AML-193 (cell line): ENCODE measurements at regions not wholly inside any gene's neighbourhood (a gene's known extent, or its start where the extent isn't known, plus 50 kb on each side); places are given as distances from the start of the nearest gene placed in this dataset.
A peak's percentile ranks its signal among the peaks of the same experiment; 100 is the strongest.

Experiments used
- DNase-seq, 2 experiments: peaks; one replicate each; lab custom pipeline; 2025; lab: John Stamatoyannopoulos, UW

DNA sequence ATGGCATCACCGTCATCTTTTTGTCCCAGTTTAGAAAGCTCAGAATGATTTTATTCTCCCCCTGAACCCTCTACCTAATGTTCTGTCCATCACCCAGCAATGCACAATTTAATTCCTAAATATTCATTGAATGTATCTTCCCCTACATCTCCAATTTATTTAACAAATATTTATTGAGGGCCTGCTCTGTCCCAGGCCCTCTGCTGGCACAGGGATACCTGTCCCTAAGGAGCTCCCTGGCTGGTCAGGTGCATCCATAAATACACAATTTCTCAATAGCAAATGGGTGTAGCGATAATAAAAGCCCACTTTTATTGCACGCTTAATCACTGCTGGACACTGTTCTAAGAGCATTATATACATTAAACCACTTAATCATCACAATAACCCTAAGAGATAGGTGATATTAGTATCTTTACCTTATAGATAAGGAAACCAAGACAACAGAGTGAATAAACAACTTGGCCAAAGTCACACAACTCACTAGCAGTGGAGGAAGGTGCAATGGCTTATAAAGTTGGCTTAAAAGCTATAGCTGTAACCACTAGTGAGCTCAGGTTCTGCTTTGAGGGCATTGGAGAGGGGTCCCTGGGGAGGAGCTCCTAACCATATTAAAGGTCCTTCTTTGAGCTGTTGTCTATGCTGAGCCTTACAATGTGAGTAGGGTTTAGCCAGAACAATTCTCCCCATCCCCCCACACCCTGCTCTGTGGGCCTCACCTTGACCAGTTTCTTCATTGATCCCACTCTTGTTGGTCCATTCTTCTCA lies 126.3 kb upstream of the JUN start:
- no peak for DNase-seq

GRCh38 chr1:58911841-58912499 lies 128.1 kb upstream of the JUN start:
- no peak for DNase-seq

DNA sequence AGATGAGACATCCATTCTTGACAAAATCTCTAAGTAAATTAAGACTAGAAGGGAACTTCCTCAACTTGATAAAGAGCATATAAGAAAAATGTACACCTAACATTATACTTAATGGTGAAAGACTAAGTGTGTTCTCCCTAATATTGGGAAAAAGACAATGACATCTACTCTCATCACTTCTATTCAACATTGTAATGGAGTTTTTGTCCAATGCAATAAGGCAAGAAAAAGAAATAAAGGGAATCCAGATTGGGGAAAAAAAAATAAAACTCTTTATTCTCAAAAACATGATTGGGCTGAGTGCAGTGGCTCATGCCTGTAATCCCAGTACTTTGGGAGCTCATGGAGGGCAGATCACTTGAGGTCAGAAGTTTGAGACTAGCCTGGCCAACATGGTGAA lies 131.1 kb upstream of the JUN start:
- no peak for DNase-seq

- no peak for DNase-seq
Measured at GRCh38 chr1:58917436-58917835, 133.6 kb upstream of the JUN start.

DNA sequence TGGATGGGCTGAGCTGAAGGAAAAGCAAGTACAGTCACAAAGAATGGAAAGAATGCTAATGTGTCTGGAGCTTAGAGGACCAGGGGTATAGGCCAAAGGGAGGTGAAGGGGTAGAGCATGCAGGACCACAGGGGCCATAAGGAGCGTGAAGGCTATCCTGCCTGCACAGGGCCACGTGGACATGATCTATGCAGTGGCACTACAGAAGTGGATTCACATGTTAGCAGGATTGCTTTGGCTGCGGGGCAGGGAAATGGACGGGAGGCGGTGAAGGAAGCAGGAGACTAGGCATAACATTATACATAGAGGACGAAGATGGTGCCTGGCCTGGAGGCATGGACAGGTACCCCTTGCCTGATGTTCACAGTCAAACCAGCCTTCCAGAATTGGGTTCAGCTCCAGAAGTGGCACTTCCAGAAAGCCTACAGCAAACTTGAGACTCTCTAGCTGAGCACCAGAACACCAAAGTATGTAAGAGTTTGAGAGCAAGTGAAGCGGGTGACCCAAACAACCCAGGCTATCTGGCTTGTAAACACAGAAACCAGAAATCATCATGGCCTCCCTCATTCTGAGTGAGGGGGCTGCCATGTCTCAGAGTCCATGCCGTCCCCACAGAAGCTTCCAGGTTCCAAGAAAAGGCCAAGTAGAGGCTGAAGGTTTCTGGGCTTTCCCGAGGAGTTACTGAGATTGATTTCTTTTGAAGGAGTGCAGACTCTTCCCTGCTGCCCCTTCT lies 135.5 kb upstream of the JUN start:
- no peak for DNase-seq

DNA sequence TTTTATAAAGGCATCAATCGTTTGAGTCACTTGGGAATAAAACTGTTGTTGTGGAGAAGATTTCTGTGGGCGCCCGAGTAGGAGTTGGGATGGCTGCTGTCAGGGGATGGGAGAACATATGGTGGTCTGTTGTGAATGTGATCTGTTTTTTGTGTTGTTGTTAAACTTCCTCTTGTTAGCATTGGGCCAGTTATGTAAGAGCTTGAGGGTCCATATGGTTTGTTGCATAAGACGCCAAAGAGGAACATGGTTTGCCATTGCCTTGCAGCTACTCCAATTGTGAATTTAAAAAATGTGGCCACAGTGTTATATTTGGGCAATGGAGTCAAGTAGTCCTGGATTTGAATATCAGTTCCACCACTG lies 136.1 kb upstream of the JUN start:
- DNase-seq: peak; percentile 80 to 86

DNA sequence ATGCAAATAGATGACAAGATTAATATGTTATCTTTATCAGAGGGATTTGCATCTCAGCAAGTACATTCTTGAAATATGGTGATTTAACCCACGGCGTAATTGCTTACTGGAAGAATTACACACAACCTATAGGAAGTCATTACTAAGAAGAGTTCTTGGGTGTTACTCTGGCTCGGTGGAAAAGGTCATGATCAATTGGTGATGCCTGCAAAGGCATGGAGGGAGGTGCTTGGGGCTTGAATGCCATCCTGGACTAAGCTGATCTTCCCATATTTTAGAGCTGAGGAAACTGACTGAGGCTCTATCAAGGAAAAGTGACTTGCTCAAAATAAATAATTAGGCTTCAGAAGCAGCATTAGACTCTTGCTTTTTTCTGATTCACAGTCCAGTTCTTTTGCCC lies 137.5 kb upstream of the JUN start:
- no peak for DNase-seq

GRCh38 chr1:58921751-58922150 lies 137.9 kb upstream of the JUN start:
- no peak for DNase-seq

GRCh38 chr1:58922302-58923089 lies 138.6 kb upstream of the JUN start:
- no peak for DNase-seq

DNA sequence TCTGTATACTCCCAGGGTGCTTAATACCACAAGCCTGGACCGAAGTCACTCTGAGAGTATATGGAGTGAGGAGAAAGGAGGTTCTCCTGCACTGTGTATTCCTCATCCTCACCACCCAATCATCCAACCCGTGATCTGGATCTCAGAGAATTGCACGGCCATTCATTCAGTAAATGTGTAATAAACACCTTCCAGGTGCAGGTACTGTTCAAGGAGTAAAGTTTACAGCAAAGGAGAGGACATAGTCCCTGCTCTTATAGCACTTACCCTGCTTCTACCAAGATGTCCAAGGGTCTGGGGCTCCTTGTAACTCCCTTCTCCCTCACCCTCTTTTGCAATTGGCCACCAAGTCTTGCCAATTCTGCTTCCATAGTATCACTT lies 139.2 kb upstream of the JUN start:
- no peak for DNase-seq

GRCh38 chr1:58924016-58924565 lies 140.2 kb upstream of the JUN start:
- DNase-seq: no peak

- no peak for DNase-seq
Measured at GRCh38 chr1:58924821-58925220, 141.0 kb upstream of the JUN start.

- no peak for DNase-seq
Measured at GRCh38 chr1:58925247-58925646, 141.4 kb upstream of the JUN start.

DNA sequence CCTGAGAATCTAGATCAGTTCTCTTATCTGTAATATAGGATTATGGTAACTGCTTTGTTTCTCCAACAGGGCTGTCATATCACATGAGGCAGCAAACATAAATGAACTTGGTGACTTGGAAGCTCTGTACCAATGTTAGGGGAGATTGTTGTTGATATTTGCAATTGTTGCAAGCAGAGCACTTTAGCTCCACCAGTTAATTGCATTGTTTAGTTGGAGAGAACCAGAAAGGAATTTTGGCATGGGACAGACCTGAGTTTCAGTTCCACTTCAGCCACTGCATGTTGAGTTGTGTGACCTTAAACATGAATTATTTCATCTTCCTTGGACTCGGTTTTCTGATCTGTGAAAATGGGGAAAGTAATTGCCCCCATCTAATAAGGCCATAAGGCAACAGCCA lies 142.3 kb upstream of the JUN start:
- no peak for DNase-seq

DNA sequence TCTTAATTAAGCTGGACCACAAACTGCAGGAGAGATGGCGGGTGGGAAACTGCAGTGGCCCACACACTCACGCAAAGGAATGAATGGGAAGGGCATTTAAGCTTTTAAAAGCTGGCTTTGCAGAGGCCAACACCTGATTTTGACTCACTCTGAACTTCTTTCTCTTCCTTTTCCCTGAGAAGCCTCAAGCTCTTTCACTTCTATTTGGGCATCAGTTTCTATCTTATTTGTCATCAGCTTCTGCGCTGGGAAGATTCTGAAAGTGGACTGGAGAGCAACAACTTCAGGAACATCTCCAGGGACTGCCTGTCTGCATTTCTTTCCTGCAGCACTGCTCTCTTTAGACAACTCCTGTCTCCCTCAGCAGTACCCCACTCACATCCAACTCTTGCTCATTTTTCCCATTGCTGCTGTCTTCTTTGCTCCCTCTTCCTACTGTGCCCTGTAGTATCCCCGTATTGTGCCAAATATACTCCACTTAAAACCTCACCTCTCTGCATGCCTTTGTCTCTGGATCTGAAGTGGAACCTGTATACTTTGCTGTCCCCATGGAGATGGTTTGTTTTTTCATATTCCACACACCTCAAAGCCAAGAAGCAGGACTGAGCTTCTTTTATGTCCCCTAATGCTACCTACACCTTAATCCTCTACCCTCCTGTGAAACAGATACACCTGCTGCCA lies 143.3 kb upstream of the JUN start:
- no peak for DNase-seq

GRCh38 chr1:58927722-58928085 lies 143.9 kb upstream of the JUN start:
- no peak for DNase-seq

DNA sequence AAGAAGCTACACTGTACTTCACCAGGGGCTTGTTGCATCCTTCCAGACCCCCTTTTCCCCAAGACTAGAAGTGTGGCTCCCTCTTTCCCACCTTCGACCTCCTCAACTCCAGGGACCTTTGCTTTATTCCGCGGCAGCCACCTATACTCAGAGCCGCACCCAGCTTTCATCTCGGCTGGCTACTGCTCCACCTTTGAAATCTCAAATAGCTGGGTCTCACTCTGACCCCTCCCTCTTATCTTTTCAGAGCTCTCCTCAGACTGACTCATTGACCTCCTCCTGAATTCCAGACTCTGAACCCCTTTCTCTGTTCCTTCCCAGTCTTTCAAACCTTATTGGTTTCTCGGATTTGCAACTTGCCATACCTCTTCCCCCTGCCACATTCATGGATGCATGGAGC lies 144.7 kb upstream of the JUN start:
- no peak for DNase-seq

- DNase-seq: no peak
Measured at GRCh38 chr1:58929671-58930325, 146.0 kb upstream of the JUN start.

DNA sequence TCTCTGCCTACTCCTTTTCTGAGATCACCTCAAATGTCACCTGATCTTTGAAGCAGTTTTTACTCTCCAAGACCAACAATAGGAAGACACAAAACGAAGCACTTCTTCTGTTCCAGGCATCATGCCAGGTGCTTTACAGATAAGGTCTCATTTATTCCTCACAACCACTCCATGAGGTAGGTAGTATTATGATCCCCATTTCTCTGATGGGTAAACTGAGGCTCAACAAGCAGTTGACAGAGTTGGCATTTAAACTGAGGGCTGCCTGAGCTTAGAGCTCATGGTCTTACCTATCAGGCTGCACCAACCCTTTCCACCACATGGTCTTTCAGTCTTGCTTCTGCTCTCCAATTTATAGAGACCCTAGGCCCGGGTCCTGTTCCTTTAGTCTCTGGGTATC lies 147.2 kb upstream of the JUN start:
- no peak for DNase-seq

DNA sequence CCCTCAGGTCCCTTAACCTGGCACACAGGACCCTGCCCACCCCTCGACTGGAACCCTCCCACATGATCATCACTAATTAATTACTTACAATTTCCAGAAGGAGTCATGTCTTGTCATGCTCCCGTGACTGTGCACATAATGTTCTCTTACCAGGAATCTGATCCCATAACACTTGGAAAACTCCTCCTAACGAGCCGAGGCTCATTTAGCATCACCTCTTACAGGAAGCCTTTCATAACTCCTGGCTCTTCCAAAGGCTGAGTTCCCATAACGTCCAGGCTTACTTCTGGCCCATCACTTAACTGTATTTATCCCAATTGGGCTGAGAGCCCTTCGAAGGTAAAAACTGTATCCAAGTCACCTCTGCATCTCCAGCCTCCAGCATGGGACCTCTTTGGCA lies 147.9 kb upstream of the JUN start:
- no peak for DNase-seq
